Mesendoderm (in vitro differentiated cells): ENCODE measurements at regions not wholly inside any gene's neighbourhood (a gene's known extent, or its start where the extent isn't known, plus 50 kb on each side); places are given as distances from the start of the nearest gene placed in this dataset.
A peak's percentile ranks its signal among the peaks of the same experiment; 100 is the strongest.

Source experiments
- DNase-seq: peaks from one replicate; pipeline ENCODE4 v3.0.0; 2013
- H2AK5ac ChIP-seq: 2 replicates; pipeline ENCODE4 v1.6.1; 2013; ENCODE audit warnings: low read length, inconsistent platforms
- H2BK120ac ChIP-seq: 2 replicates; pipeline ENCODE4 v1.6.1; 2013; ENCODE audit warnings: low read depth, mild to moderate bottlenecking, low read length, moderate library complexity, mixed read lengths
- H2BK15ac ChIP-seq: replicated peaks from 2 replicates; pipeline ENCODE4 v1.6.1; 2013; ENCODE audit warnings: low read depth, mild to moderate bottlenecking, moderate library complexity
- H2BK5ac ChIP-seq: 2 replicates; pipeline ENCODE4 v1.6.1; 2013; ENCODE audit warnings: low read length, inconsistent platforms
- H3K18ac ChIP-seq: 2 replicates; pipeline ENCODE4 v1.6.1; 2013; ENCODE audit warnings: mild to moderate bottlenecking, low read length, mixed read lengths
- H3K23ac ChIP-seq: one replicate; pipeline ENCODE4 v1.6.1; 2013; ENCODE audit warnings: low read length
- H3K27ac ChIP-seq: 2 replicates; pipeline ENCODE4 v1.5.1; 2013; ENCODE audit warnings: low read depth, mild to moderate bottlenecking, inconsistent platforms, low read length, moderate library complexity
- H3K27me3 ChIP-seq: 2 replicates; pipeline ENCODE4 v1.6.1; 2013; ENCODE audit warnings: low read length, control low read depth, mild to moderate bottlenecking, inconsistent platforms; ENCODE audit not compliant: insufficient read depth, poor library complexity
- H3K36me3 ChIP-seq: 2 replicates; pipeline ENCODE4 v1.6.1; 2013; ENCODE audit warnings: low read length, inconsistent platforms; ENCODE audit not compliant: control insufficient read depth, insufficient read depth
- H3K4ac ChIP-seq: one replicate; pipeline ENCODE4 v1.6.1; 2013; ENCODE audit warnings: low read depth, mild to moderate bottlenecking, low read length, moderate library complexity
- H3K4me1 ChIP-seq: 2 replicates; pipeline ENCODE4 v1.6.1; 2013; ENCODE audit warnings: low read depth, low read length, inconsistent platforms; ENCODE audit not compliant: control insufficient read depth
- H3K4me2 ChIP-seq: 2 replicates; pipeline ENCODE4 v1.6.1; 2013; ENCODE audit warnings: low read length
- H3K4me3 ChIP-seq: 2 replicates; pipeline ENCODE4 v1.5.1; 2013; ENCODE audit warnings: mild to moderate bottlenecking, low read length
- H3K56ac ChIP-seq: one replicate; pipeline ENCODE4 v1.6.1; 2013; ENCODE audit warnings: low read length
- H3K79me1 ChIP-seq: 2 replicates; pipeline ENCODE4 v1.6.1; 2013; ENCODE audit warnings: low read length, inconsistent platforms
- H3K79me2 ChIP-seq: 2 replicates; pipeline ENCODE4 v1.6.1; 2013; ENCODE audit warnings: mild to moderate bottlenecking, low read length; ENCODE audit not compliant: control insufficient read depth, insufficient read depth
- H3K9ac ChIP-seq: 2 replicates; pipeline ENCODE4 v1.6.1; 2013; ENCODE audit warnings: low read length, inconsistent platforms
- H4K5ac ChIP-seq: one replicate; pipeline ENCODE4 v1.6.1; 2013; ENCODE audit warnings: low read length
- H4K8ac ChIP-seq: one replicate; pipeline ENCODE4 v1.6.1; 2013; ENCODE audit warnings: low read depth, mild to moderate bottlenecking, control low read depth, low read length, moderate library complexity
- WGBS: extraction: QIAGEN DNeasy Blood & Tissue Kit; methylation state at CpG from one replicate; pipeline ENCODE4 v1.1.7; 2013; ENCODE audit warnings: low lambda C conversion rate, missing lambda C conversion rate; ENCODE audit not compliant: insufficient coverage; ENCODE audit errors: extremely low coverage; 5-methylcytosine and 5-hydroxymethylcytosine counted together

GRCh38 chr4:35526456-35526855 is 717.9 kb downstream of the ARAP2 start:
- no peak overlapping the region for H2AK5ac ChIP-seq
- no peaks in the 10 kb centered on the region for H3K36me3 ChIP-seq
- no peak overlapping the region for H3K23ac ChIP-seq
- no peak overlapping the region for H4K8ac ChIP-seq
- no peak overlapping the region for H3K4ac ChIP-seq
- DNase-seq, result no peak
- no peaks in the 10 kb centered on the region for H3K79me2 ChIP-seq
- H2BK120ac ChIP-seq, result no peak overlapping the region
- no peak overlapping the region for H4K5ac ChIP-seq
- H3K79me1 ChIP-seq, result no peaks in the 10 kb centered on the region
- H3K4me2 ChIP-seq, result no peak overlapping the region
- no peaks in the 10 kb centered on the region for H3K27me3 ChIP-seq
- no peaks in the 10 kb centered on the region for H3K4me1 ChIP-seq
- WGBS, result no CpG with 5 or more reads among the region's 3 CpGs
- H3K9ac ChIP-seq, result no peak overlapping the region
- H2BK5ac ChIP-seq, result no peak overlapping the region
- H3K4me3 ChIP-seq, result no peak overlapping the region
- H2BK15ac ChIP-seq, result no peak overlapping the region
- H3K18ac ChIP-seq, result no peak overlapping the region
- H3K27ac ChIP-seq, result no peak overlapping the region
- no peak overlapping the region for H3K56ac ChIP-seq

GRCh38 chr4:35534962-35535361 is 709.4 kb downstream of the ARAP2 start:
- Histone ChIP-seq H3K56ac (no peak overlapping the region), H3K18ac (no peak overlapping the region), H2BK15ac (no peak overlapping the region), H2BK120ac (no peak overlapping the region), H3K27ac (no peak overlapping the region), H3K36me3 (no peaks in the 10 kb centered on the region), H3K79me2 (no peaks in the 10 kb centered on the region), H3K4me2 (no peak overlapping the region), H3K27me3 (no peaks in the 10 kb centered on the region), H3K23ac (no peak overlapping the region), H2AK5ac (no peak overlapping the region), H3K79me1 (no peaks in the 10 kb centered on the region), H3K4me1 (no peaks in the 10 kb centered on the region), H3K4me3 (no peak overlapping the region), H2BK5ac (no peak overlapping the region), H3K9ac (no peak overlapping the region), H4K8ac (no peak overlapping the region), H3K4ac (no peak overlapping the region), H4K5ac (no peak overlapping the region)
- DNase-seq, result no peak
- no CpG with 5 or more reads among the region's 5 CpGs for WGBS

GRCh38 chr4:35538807-35539206 is 705.5 kb downstream of the ARAP2 start:
- Histone ChIP-seq H3K4me1 (no peaks in the 10 kb centered on the region), H3K23ac (no peak overlapping the region), H3K18ac (no peak overlapping the region), H3K4me3 (no peak overlapping the region), H2BK120ac (no peak overlapping the region), H4K8ac (no peak overlapping the region), H3K27me3 (no peaks in the 10 kb centered on the region), H3K4me2 (no peak overlapping the region), H4K5ac (no peak overlapping the region), H3K36me3 (no peaks in the 10 kb centered on the region), H3K56ac (no peak overlapping the region), H3K79me1 (no peaks in the 10 kb centered on the region), H2AK5ac (no peak overlapping the region), H2BK5ac (no peak overlapping the region), H2BK15ac (no peak overlapping the region), H3K4ac (no peak overlapping the region), H3K79me2 (no peaks in the 10 kb centered on the region), H3K27ac (no peak overlapping the region), H3K9ac (no peak overlapping the region)
- WGBS, result no CpG with 5 or more reads among the region's 4 CpGs
- peak; percentile 3 for DNase-seq

GRCh38 chr4:35539404-35540055 is 704.8 kb downstream of the ARAP2 start:
- no peak for DNase-seq
- H2AK5ac ChIP-seq, result no peak overlapping the region
- no peak overlapping the region for H2BK15ac ChIP-seq
- no peaks in the 10 kb centered on the region for H3K36me3 ChIP-seq
- H3K4me1 ChIP-seq, result no peaks in the 10 kb centered on the region
- no peak overlapping the region for H3K4ac ChIP-seq
- no peak overlapping the region for H4K5ac ChIP-seq
- no peak overlapping the region for H3K4me2 ChIP-seq
- no peaks in the 10 kb centered on the region for H3K27me3 ChIP-seq
- H2BK120ac ChIP-seq, result no peak overlapping the region
- no peak overlapping the region for H3K56ac ChIP-seq
- H4K8ac ChIP-seq, result no peak overlapping the region
- WGBS, result no CpG with 5 or more reads among the region's 5 CpGs
- no peak overlapping the region for H3K27ac ChIP-seq
- no peak overlapping the region for H3K18ac ChIP-seq
- no peak overlapping the region for H3K23ac ChIP-seq
- no peaks in the 10 kb centered on the region for H3K79me1 ChIP-seq
- H3K9ac ChIP-seq, result no peak overlapping the region
- H3K4me3 ChIP-seq, result no peak overlapping the region
- H2BK5ac ChIP-seq, result no peak overlapping the region
- no peaks in the 10 kb centered on the region for H3K79me2 ChIP-seq

- Histone ChIP-seq H3K27me3 (no peaks in the 10 kb centered on the region), H4K8ac (no peak overlapping the region), H3K79me2 (no peaks in the 10 kb centered on the region), H4K5ac (no peak overlapping the region), H3K79me1 (no peaks in the 10 kb centered on the region), H2BK5ac (no peak overlapping the region), H3K4me2 (no peak overlapping the region), H3K56ac (no peak overlapping the region), H3K36me3 (no peaks in the 10 kb centered on the region), H3K9ac (no peak overlapping the region), H3K4me1 (no peaks in the 10 kb centered on the region), H3K18ac (no peak overlapping the region), H3K23ac (no peak overlapping the region), H2BK15ac (no peak overlapping the region), H2BK120ac (no peak overlapping the region), H3K4ac (no peak overlapping the region), H3K27ac (no peak overlapping the region), H2AK5ac (no peak overlapping the region), H3K4me3 (no peak overlapping the region)
- WGBS, result no CpG with 5 or more reads among the region's 12 CpGs
- no peak for DNase-seq
Measured at GRCh38 chr4:35541146-35541887, 703.0 kb downstream of the ARAP2 start.

GRCh38 chr4:35541888-35542213 is 702.5 kb downstream of the ARAP2 start:
- H3K27ac ChIP-seq, result no peak overlapping the region
- H4K5ac ChIP-seq, result no peak overlapping the region
- H3K56ac ChIP-seq, result no peak overlapping the region
- H2AK5ac ChIP-seq, result no peak overlapping the region
- no peaks in the 10 kb centered on the region for H3K4me1 ChIP-seq
- no peak overlapping the region for H3K4me3 ChIP-seq
- no peaks in the 10 kb centered on the region for H3K79me1 ChIP-seq
- peak; percentile 45 for DNase-seq
- H3K9ac ChIP-seq, result no peak overlapping the region
- no peak overlapping the region for H3K4ac ChIP-seq
- no peak overlapping the region for H3K23ac ChIP-seq
- no peak overlapping the region for H3K4me2 ChIP-seq
- no peaks in the 10 kb centered on the region for H3K36me3 ChIP-seq
- no peak overlapping the region for H4K8ac ChIP-seq
- H3K27me3 ChIP-seq, result no peaks in the 10 kb centered on the region
- no peak overlapping the region for H3K18ac ChIP-seq
- no peak overlapping the region for H2BK5ac ChIP-seq
- no peak overlapping the region for H2BK120ac ChIP-seq
- H2BK15ac ChIP-seq, result no peak overlapping the region
- WGBS, result no CpG with 5 or more reads among the region's 5 CpGs
- H3K79me2 ChIP-seq, result no peaks in the 10 kb centered on the region
